Hematopoietic multipotent progenitor cell treated with erythropoietin and hydrocortisone succinate and interleukin-3 and kit ligand, for 4 days (in vitro differentiated cells): ENCODE measurements at regions not wholly inside any gene's neighbourhood (a gene's known extent, or its start where the extent isn't known, plus 50 kb on each side); places are given as distances from the start of the nearest gene placed in this dataset.
A peak's percentile ranks its signal among the peaks of the same experiment; 100 is the strongest.

ENCODE experiments used
- DNase-seq: peaks from one replicate; pipeline ENCODE4 v3.0.0-alpha.2; 2015

DNA sequence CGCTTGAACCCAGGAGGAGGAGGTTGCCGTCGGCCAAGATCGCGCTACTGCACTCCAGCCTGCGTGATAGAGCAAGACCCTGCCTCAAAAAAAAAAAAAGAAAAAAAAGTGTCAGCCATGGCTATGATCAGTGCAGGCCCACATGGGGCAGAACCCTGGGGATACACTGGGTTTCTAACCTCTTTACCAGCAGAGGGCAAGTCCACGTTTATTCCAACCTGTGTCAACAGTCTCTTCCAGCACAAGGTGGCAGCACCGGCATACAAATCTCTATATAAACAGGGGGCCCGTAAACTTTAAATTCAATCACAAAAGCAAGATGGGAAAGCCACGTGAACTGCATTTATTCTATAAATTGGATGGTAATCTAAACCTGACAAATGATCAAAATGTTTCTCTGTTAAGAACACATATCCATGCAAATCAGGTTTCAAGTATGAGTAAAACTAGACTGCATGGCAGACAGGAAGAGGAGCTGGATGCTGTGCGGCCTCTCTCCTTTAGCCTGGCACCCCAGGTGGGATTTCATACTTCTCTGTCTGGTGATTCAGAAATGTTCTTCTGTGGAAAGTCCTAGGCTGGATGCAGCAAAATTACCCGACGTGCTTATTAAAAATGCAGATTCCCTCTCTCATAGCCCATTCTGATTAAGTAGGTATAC is 60.0 kb upstream of the STEAP1B start:
- peak; percentile 88 for DNase-seq

- no peak for DNase-seq
These were observed 57.2 kb upstream of the STEAP1B start for GRCh38 chr7:22557167-22557566.

GRCh38 chr7:22555476-22555875 is 55.5 kb upstream of the STEAP1B start:
- DNase-seq, result no peak

- no peak for DNase-seq
These were observed 54.2 kb upstream of the STEAP1B start for GRCh38 chr7:22554184-22554583.

GRCh38 chr7:22551768-22552513 is 52.0 kb upstream of the STEAP1B start:
- no peak for DNase-seq

- DNase-seq, result no peak
These were observed 50.6 kb upstream of the STEAP1B start for GRCh38 chr7:22550514-22551030.

DNA sequence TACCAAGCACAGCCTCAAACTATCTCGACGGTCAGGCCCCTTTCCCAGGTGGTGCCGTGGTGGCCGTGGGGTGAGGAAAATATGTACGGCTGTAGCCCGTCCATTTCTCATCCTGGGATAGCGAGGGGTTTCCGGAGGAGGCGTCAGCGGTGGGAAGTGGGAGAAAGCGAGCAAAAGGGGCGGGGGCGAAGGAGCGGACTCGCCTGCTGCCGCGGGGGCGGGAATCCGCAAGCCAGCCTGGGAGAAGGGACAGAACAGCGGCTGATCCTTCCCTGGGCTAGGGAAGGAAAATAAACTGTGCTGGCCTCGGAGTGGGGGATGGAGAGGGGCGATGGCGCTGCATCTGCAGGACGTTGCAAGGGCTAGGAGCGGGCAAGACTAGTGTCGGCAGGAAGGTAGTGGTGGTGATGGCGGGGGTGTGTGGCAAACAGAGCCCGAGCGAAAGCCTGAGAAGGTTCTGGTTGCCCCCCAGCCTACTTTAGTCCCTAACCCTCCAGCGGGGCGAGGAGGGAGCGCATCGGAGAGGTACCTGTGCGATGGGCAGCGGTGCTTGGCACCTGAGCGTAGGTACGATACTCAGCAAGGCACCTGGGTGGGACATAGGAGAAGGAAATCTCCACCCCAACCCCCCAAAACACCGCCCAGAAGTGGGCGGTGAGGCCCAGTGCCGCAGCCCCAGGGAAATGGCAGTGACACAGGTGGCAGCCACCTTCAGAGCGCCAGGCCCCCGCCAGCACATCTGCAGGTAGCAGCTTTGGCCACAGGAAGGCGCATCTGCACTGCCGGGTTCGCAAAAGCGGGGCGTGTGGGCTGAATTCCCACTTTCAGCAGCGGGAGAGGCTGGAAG is 49.9 kb upstream of the STEAP1B start:
- DNase-seq, result peak; percentile 14
